ENCODE measurements at regions not wholly inside any gene's neighbourhood (a gene's known extent, or its start where the extent isn't known, plus 50 kb on each side); places are given as distances from the start of the nearest gene placed in this dataset.

- no peaks in the 10 kb centered on the region for H3K27me3 ChIP-seq (ENCODE audit: insufficient read depth)
- no peaks in the 10 kb centered on the region for H3K4me1 ChIP-seq (ENCODE audit: control insufficient read depth in 1 of 2, insufficient read depth in 2 of 2, low read depth in 1 of 2, low read length in 1 of 2)
- H3K79me2 ChIP-seq (ENCODE audit: insufficient read depth): no peaks in the 10 kb centered on the region
- no peak for DNase-seq
- POLR2A ChIA-PET: no interaction called here
- no peak overlapping the region for H3K9ac ChIP-seq
- CTCF ChIA-PET: no interaction called here
- H2AFZ ChIP-seq (ENCODE audit: low read depth): no peak overlapping the region
- H3F3A ChIP-seq (replicated peaks; ENCODE audit: insufficient read depth): no peaks in the 10 kb centered on the region
- no peaks in the 10 kb centered on the region for H3K9me2 ChIP-seq
- H3K4me3 ChIP-seq (ENCODE audit: low read depth in 2 of 2, low read length in 1 of 2): no peak overlapping the region
- H4K20me1 ChIP-seq (ENCODE audit: insufficient read depth): no peaks in the 10 kb centered on the region
- H3K4me2 ChIP-seq: no peak overlapping the region
- H3K9me3 ChIP-seq: no peaks in the 10 kb centered on the region
- no peaks in the 10 kb centered on the region for H3K36me3 ChIP-seq (replicated peaks in 1 of 2; ENCODE audit: control insufficient read depth in 1 of 2, insufficient read depth in 2 of 2, low read length in 1 of 2)
- H3K27ac ChIP-seq (ENCODE audit: low read depth in 2 of 2, low read length in 1 of 2): no peak overlapping the region
- TF ChIP-seq REST (IDR thresholded peaks at IDR 0.05; ENCODE audit: low read depth, low read length) (no peak), IRF3 (IDR thresholded peaks at IDR 0.05; ENCODE audit: low read depth, low read length) (no peak), EZH2phosphoT487 (IDR thresholded peaks at IDR 0.05; ENCODE audit: borderline replicate concordance, low read depth) (no peak), TAF1 (IDR thresholded peaks at IDR 0.05; ENCODE audit: borderline replicate concordance, low read depth, low read length) (no peak), MAX (IDR thresholded peaks at IDR 0.05; ENCODE audit: low read depth) (no peak), RAD21 (IDR thresholded peaks at IDR 0.05; ENCODE audit: low read length) (no peak), USF1 (IDR thresholded peaks at IDR 0.05; ENCODE audit: borderline replicate concordance, low read depth) (no peak), NRF1 (IDR thresholded peaks at IDR 0.05; ENCODE audit: low read depth, low read length) (no peak), NFIC (IDR thresholded peaks at IDR 0.05; ENCODE audit: borderline replicate concordance) (no peak)
- 11% methylated on average over 4 of the region's 4 CpGs for WGBS (ENCODE audit: low lambda C conversion rate)
Measured at GRCh38 chr16:50945171-50945570, 203.3 kb downstream of the CYLD start.

GRCh38 chr16:50944436-50944835, 202.6 kb downstream of the CYLD start:
- no peak overlapping the region for H3K4me3 ChIP-seq (ENCODE audit: low read depth in 2 of 2, low read length in 1 of 2)
- H3K9me3 ChIP-seq: no peaks in the 10 kb centered on the region
- WGBS (ENCODE audit: low lambda C conversion rate): 0% methylated on average over 1 of the region's 1 CpG
- no peak overlapping the region for H3K9ac ChIP-seq
- H3K27me3 ChIP-seq (ENCODE audit: insufficient read depth): no peaks in the 10 kb centered on the region
- ChIA-PET POLR2A (no interaction called here), CTCF (no interaction called here)
- H3K79me2 ChIP-seq (ENCODE audit: insufficient read depth): no peaks in the 10 kb centered on the region
- H3K9me2 ChIP-seq: no peaks in the 10 kb centered on the region
- H3K4me1 ChIP-seq (ENCODE audit: control insufficient read depth in 1 of 2, insufficient read depth in 2 of 2, low read depth in 1 of 2, low read length in 1 of 2): no peaks in the 10 kb centered on the region
- no peak overlapping the region for H2AFZ ChIP-seq (ENCODE audit: low read depth)
- no peaks in the 10 kb centered on the region for H3F3A ChIP-seq (replicated peaks; ENCODE audit: insufficient read depth)
- no peak overlapping the region for H3K27ac ChIP-seq (ENCODE audit: low read depth in 2 of 2, low read length in 1 of 2)
- no peaks in the 10 kb centered on the region for H4K20me1 ChIP-seq (ENCODE audit: insufficient read depth)
- H3K36me3 ChIP-seq (replicated peaks in 1 of 2; ENCODE audit: control insufficient read depth in 1 of 2, insufficient read depth in 2 of 2, low read length in 1 of 2): no peaks in the 10 kb centered on the region
- TF ChIP-seq FOXJ3 (CRISPR knock-in tag; IDR thresholded peaks at IDR 0.05): no peak
- no peak overlapping the region for H3K4me2 ChIP-seq
- DNase-seq: no peak

All from SK-N-SH (cell line).